ENCODE measurements at regions not wholly inside any gene's neighbourhood (a gene's known extent, or its start where the extent isn't known, plus 50 kb on each side); places are given as distances from the start of the nearest gene placed in this dataset.

- no peak for DNase-seq
Observed at GRCh38 chr6:48240287-48240686, 129.3 kb upstream of the PTCHD4 start.

GRCh38 chr6:48236375-48236774, 125.4 kb upstream of the PTCHD4 start:
- intact Hi-C loops (cut with micrococcal nuclease; ENCODE audit: unreplicated experiment) = no loop called here
- no peaks in the 10 kb centered on the region for H3K27me3 ChIP-seq (ENCODE audit: insufficient read depth, low read depth)
- H2AFZ ChIP-seq = no peak overlapping the region
- no peak overlapping the region for H3K4me2 ChIP-seq
- no peak for DNase-seq
- H3K9me3 ChIP-seq (ENCODE audit: insufficient read depth, low read depth) = peaks cover 18% of the 10 kb centered on the region; the same call in 1 of the 2 replicates
- H3K9me2 ChIP-seq (ENCODE audit: insufficient read depth) = no peaks in the 10 kb centered on the region
- H3K4me1 ChIP-seq (replicated peaks; ENCODE audit: insufficient read depth) = no peaks in the 10 kb centered on the region
- H4K20me1 ChIP-seq (ENCODE audit: insufficient read depth) = no peaks in the 10 kb centered on the region
- H3K36me3 ChIP-seq (ENCODE audit: low read depth) = no peaks in the 10 kb centered on the region
- BruUV-seq (replicated peaks) = no TSS peak
- no peak overlapping the region for H3K4me3 ChIP-seq
- ChIA-PET POLR2A (ENCODE audit: unreplicated experiment) (no interaction called here), CTCF (no interaction called here)
- H3F3A ChIP-seq (ENCODE audit: insufficient read depth, low read depth) = no peaks in the 10 kb centered on the region
- H3K27ac ChIP-seq = no peak overlapping the region
- H3K79me2 ChIP-seq (ENCODE audit: low read depth) = no peaks in the 10 kb centered on the region
- no peak for TF ChIP-seq EZH2 (IDR thresholded peaks at IDR 0.05; ENCODE audit: low read depth)
- no peak for TF ChIP-seq CTCF (conservative IDR thresholded peaks at IDR 0.05)

More at GRCh38 chr6:48240287-48240686, 129.3 kb upstream of the PTCHD4 start:
- Histone ChIP-seq H3K4me3 (no peak overlapping the region), H3K4me2 (no peak overlapping the region), H3K27ac (no peak overlapping the region), H3K79me2 (ENCODE audit: low read depth) (no peaks in the 10 kb centered on the region), H4K20me1 (ENCODE audit: insufficient read depth) (no peaks in the 10 kb centered on the region), H3F3A (ENCODE audit: insufficient read depth, low read depth) (no peaks in the 10 kb centered on the region), H3K4me1 (replicated peaks; ENCODE audit: insufficient read depth) (no peaks in the 10 kb centered on the region), H3K27me3 (ENCODE audit: insufficient read depth, low read depth) (no peaks in the 10 kb centered on the region), H3K36me3 (ENCODE audit: low read depth) (no peaks in the 10 kb centered on the region), H2AFZ (no peak overlapping the region), H3K9me3 (ENCODE audit: insufficient read depth, low read depth) (peaks cover 15% of the 10 kb centered on the region; the same call in 1 of the 2 replicates), H3K9me2 (ENCODE audit: insufficient read depth) (no peaks in the 10 kb centered on the region)
- CTCF ChIA-PET = no interaction called here
- intact Hi-C loops (cut with micrococcal nuclease; ENCODE audit: unreplicated experiment) = no loop called here
- BruUV-seq (replicated peaks) = no TSS peak
- POLR2A ChIA-PET (ENCODE audit: unreplicated experiment) = no interaction called here
- TF ChIP-seq EZH2 (IDR thresholded peaks at IDR 0.05; ENCODE audit: low read depth) (no peak), CTCF (conservative IDR thresholded peaks at IDR 0.05) (no peak)

GRCh38 chr6:48233063-48233462, 122.1 kb upstream of the PTCHD4 start:
- no TSS peak for BruUV-seq (replicated peaks)
- no peak overlapping the region for H3K4me2 ChIP-seq
- H3K79me2 ChIP-seq (ENCODE audit: low read depth) = no peaks in the 10 kb centered on the region
- H3K4me3 ChIP-seq = no peak overlapping the region
- H3K4me1 ChIP-seq (replicated peaks; ENCODE audit: insufficient read depth) = no peaks in the 10 kb centered on the region
- no peaks in the 10 kb centered on the region for H3K27me3 ChIP-seq (ENCODE audit: insufficient read depth, low read depth)
- H4K20me1 ChIP-seq (ENCODE audit: insufficient read depth) = no peaks in the 10 kb centered on the region
- peaks cover 18% of the 10 kb centered on the region; the same call in 1 of the 2 replicates for H3K9me3 ChIP-seq (ENCODE audit: insufficient read depth, low read depth)
- no peaks in the 10 kb centered on the region for H3K36me3 ChIP-seq (ENCODE audit: low read depth)
- H3F3A ChIP-seq (ENCODE audit: insufficient read depth, low read depth) = no peaks in the 10 kb centered on the region
- intact Hi-C loops (cut with micrococcal nuclease; ENCODE audit: unreplicated experiment) = no loop called here
- POLR2A ChIA-PET (ENCODE audit: unreplicated experiment) = no interaction called here
- peaks cover 2% of the 10 kb centered on the region; the same call in 1 of the 2 replicates for H3K9me2 ChIP-seq (ENCODE audit: insufficient read depth)
- CTCF ChIA-PET = no interaction called here
- H2AFZ ChIP-seq = no peak overlapping the region
- TF ChIP-seq CTCF (conservative IDR thresholded peaks at IDR 0.05) = no peak
- TF ChIP-seq EZH2 (IDR thresholded peaks at IDR 0.05; ENCODE audit: low read depth) = no peak
- DNase-seq = no peak
- H3K27ac ChIP-seq = no peak overlapping the region

All from PC-9 (cell line).